OCI-LY3 (cell line): ENCODE measurements at regions not wholly inside any gene's neighbourhood (a gene's known extent, or its start where the extent isn't known, plus 50 kb on each side); places are given as distances from the start of the nearest gene placed in this dataset.

Experiments
- CTCF ChIP-seq: fragments of 200-600, 300-600 bp; sonication (generic); IDR thresholded peaks from 2 replicates; pipeline ENCODE4 v1.5.1; 2014; ENCODE audit warnings: antibody characterized with exemption, low read length, low read depth
- EZH2phosphoT487 ChIP-seq: fragments of 200-600 bp; shearing (Covaris generic); IDR thresholded peaks from 2 replicates; pipeline ENCODE4 v1.6.1; 2018; ENCODE audit warnings: antibody characterized with exemption, mixed run types, low read depth

- TF ChIP-seq CTCF = no peak
- TF ChIP-seq EZH2phosphoT487 = no peak
Observed at GRCh38 chr1:234775477-234776246, 165.7 kb upstream of the IRF2BP2 start.
